Ishikawa (cell line): ENCODE measurements at regions not wholly inside any gene's neighbourhood (a gene's known extent, or its start where the extent isn't known, plus 50 kb on each side); places are given as distances from the start of the nearest gene placed in this dataset.

ENCODE experiments used
- CEBPB ChIP-seq: IDR thresholded peaks from 2 replicates; pipeline ENCODE4 v1.6.1; 2012
- CREB1 ChIP-seq: IDR thresholded peaks from 2 replicates; pipeline ENCODE4 v1.6.1; 2012; ENCODE audit warnings: low read depth
- EP300 ChIP-seq: IDR thresholded peaks from 2 replicates; pipeline ENCODE4 v1.6.1; 2012; ENCODE audit warnings: borderline replicate concordance
- NFIC ChIP-seq: IDR thresholded peaks from 2 replicates; pipeline ENCODE4 v1.6.1; 2012
- RAD21 ChIP-seq: IDR thresholded peaks from 2 replicates; pipeline ENCODE4 v1.6.1; 2012; ENCODE audit warnings: low read depth
- TAF1 ChIP-seq: IDR thresholded peaks from 2 replicates; pipeline ENCODE4 v1.6.1; 2012; ENCODE audit warnings: low read depth, mild to moderate bottlenecking
- TCF12 ChIP-seq: IDR thresholded peaks from 2 replicates; pipeline ENCODE4 v1.6.1; 2012; ENCODE audit warnings: low read depth
- TF ChIP-seq, protein P1 (sequence below): IDR thresholded peaks from 2 replicates; pipeline ENCODE4 v1.6.1; 2012

DNA sequence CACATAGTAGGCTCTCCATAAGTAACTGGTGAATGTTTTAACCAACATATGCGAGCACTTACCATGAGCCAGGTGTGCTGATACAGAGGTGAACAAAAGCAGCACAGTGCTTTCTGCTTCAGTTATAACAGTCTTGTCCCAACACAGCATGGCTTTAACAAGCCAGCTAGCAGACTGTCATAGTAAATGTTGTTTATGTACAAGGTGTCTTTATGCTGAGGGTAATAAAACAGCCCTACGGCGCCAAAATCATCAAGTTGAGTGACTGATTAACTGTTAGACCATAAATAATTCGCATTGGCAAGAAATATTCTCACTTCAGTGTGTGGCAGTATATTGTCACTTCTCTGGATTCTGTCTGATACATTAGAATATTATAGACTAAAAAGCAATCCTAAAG, 646.0 kb upstream of the CFAP20DC start:
- TF ChIP-seq CREB1 (no peak), TCF12 (no peak), RAD21 (no peak), TAF1 (no peak), CEBPB (no peak), EP300 (no peak), NFIC (no peak)
- TF ChIP-seq, protein P1, sequence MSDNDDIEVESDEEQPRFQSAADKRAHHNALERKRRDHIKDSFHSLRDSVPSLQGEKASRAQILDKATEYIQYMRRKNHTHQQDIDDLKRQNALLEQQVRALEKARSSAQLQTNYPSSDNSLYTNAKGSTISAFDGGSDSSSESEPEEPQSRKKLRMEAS, result no peak
